HG03442 (cell line): ENCODE measurements at regions not wholly inside any gene's neighbourhood (a gene's known extent, or its start where the extent isn't known, plus 50 kb on each side); places are given as distances from the start of the nearest gene placed in this dataset.
"Not testable (repeated sequence)": the region's sequence is repeated elsewhere in the genome, so short reads cannot be mapped to it uniquely, and the experiment has no call there.

ENCODE experiments used
- ATAC-seq: cut with Tn5 transposase; IDR thresholded peaks from one replicate; pipeline ENCODE4 v1.9.1; 2021; ENCODE audit warnings: mild to moderate bottlenecking, moderate library complexity; ENCODE audit not compliant: unreplicated experiment

GRCh38 chr10:4403638-4404252, 422.3 kb upstream of the AKR1E2 start:
- ATAC-seq = no peak

GRCh38 chr10:4401080-4401479, 424.9 kb upstream of the AKR1E2 start:
- not testable (repeated sequence) for ATAC-seq

GRCh38 chr10:4399556-4399955, 426.5 kb upstream of the AKR1E2 start:
- no peak for ATAC-seq

- ATAC-seq = no peak
These were observed 427.4 kb upstream of the AKR1E2 start for GRCh38 chr10:4398602-4399001.

- no peak for ATAC-seq
These were observed 428.7 kb upstream of the AKR1E2 start for GRCh38 chr10:4397337-4397736.

- ATAC-seq = no peak
These were observed 429.4 kb upstream of the AKR1E2 start for GRCh38 chr10:4396401-4397283.

- no peak for ATAC-seq
These were observed 430.3 kb upstream of the AKR1E2 start for GRCh38 chr10:4395731-4396130.

GRCh38 chr10:4394455-4394854, 431.6 kb upstream of the AKR1E2 start:
- ATAC-seq = not testable (repeated sequence)

GRCh38 chr10:4391683-4392082, 434.3 kb upstream of the AKR1E2 start:
- ATAC-seq = no peak

- no peak for ATAC-seq
These were observed 435.8 kb upstream of the AKR1E2 start for GRCh38 chr10:4390219-4390618.

GRCh38 chr10:4385231-4385870, 440.7 kb upstream of the AKR1E2 start:
- ATAC-seq = no peak

- no peak for ATAC-seq
These were observed 441.8 kb upstream of the AKR1E2 start for GRCh38 chr10:4384245-4384644.

- no peak for ATAC-seq
These were observed 442.3 kb upstream of the AKR1E2 start for GRCh38 chr10:4383651-4384098.

- ATAC-seq = no peak
These were observed 443.2 kb upstream of the AKR1E2 start for GRCh38 chr10:4382811-4383210.

GRCh38 chr10:4373612-4374011, 452.4 kb upstream of the AKR1E2 start:
- ATAC-seq = no peak

GRCh38 chr10:4373098-4373497, 452.9 kb upstream of the AKR1E2 start:
- ATAC-seq = no peak

GRCh38 chr10:4372601-4373000, 453.4 kb upstream of the AKR1E2 start:
- ATAC-seq = no peak

- no peak for ATAC-seq
These were observed 454.2 kb upstream of the AKR1E2 start for GRCh38 chr10:4371691-4372295.

GRCh38 chr10:4370376-4370775, 455.6 kb upstream of the AKR1E2 start:
- no peak for ATAC-seq

- ATAC-seq = no peak
These were observed 464.4 kb upstream of the AKR1E2 start for GRCh38 chr10:4361581-4361980.

- ATAC-seq = no peak
These were observed 467.0 kb upstream of the AKR1E2 start for GRCh38 chr10:4359003-4359402.
